KMS-11 (cell line): ENCODE measurements at regions not wholly inside any gene's neighbourhood (a gene's known extent, or its start where the extent isn't known, plus 50 kb on each side); places are given as distances from the start of the nearest gene placed in this dataset.
A peak's percentile ranks its signal among the peaks of the same experiment; 100 is the strongest.

Experiments used
- H2AFZ ChIP-seq: fragments of 200-600 bp; sonication (generic); 2 replicates; pipeline ENCODE4 v1.6.1; 2016; ENCODE audit warnings: antibody characterized with exemption, mixed run types, low read depth
- H3K27ac ChIP-seq: fragments of 200-600 bp; sonication (generic); 2 replicates; pipeline ENCODE4 v1.6.1; 2016; ENCODE audit warnings: mild to moderate bottlenecking, mixed run types
- H3K27me3 ChIP-seq: fragments of 200-600 bp; sonication (generic); 2 replicates; pipeline ENCODE4 v1.6.1; 2017; ENCODE audit warnings: mild to moderate bottlenecking, low read depth, mixed run types, moderate library complexity; ENCODE audit not compliant: insufficient read depth
- H3K36me3 ChIP-seq: fragments of 200-600 bp; sonication (generic); 2 replicates; pipeline ENCODE4 v1.6.1; 2017; ENCODE audit warnings: mild to moderate bottlenecking, mixed run types; ENCODE audit not compliant: insufficient read depth
- H3K4me1 ChIP-seq: fragments of 200-600 bp; sonication (generic); 2 replicates; pipeline ENCODE4 v1.6.1; 2016; ENCODE audit warnings: mild to moderate bottlenecking, low read depth, mixed run types; ENCODE audit not compliant: poor library complexity, severe bottlenecking
- H3K4me2 ChIP-seq: fragments of 200-600 bp; sonication (generic); 2 replicates; pipeline ENCODE4 v1.7.0; 2016; ENCODE audit warnings: mild to moderate bottlenecking, mixed run types
- H3K4me3 ChIP-seq: fragments of 200-600 bp; sonication (generic); IDR thresholded peaks from 2 replicates; pipeline ENCODE4 v1.6.1; 2017; ENCODE audit warnings: low read depth, low read length, mixed read lengths; ENCODE audit not compliant: insufficient read depth
- H3K79me2 ChIP-seq: fragments of 200-600 bp; sonication (generic); 2 replicates; pipeline ENCODE4 v1.6.1; 2016; ENCODE audit warnings: low read depth, mixed run types; ENCODE audit not compliant: insufficient read depth
- H3K9ac ChIP-seq: fragments of 200-600 bp; sonication (generic); 2 replicates; pipeline ENCODE4 v1.6.1; 2016; ENCODE audit warnings: mild to moderate bottlenecking, mixed run types
- H4K20me1 ChIP-seq: fragments of 200-600 bp; sonication (generic); 2 replicates; pipeline ENCODE4 v1.6.1; 2016; ENCODE audit warnings: mild to moderate bottlenecking, mixed run types; ENCODE audit not compliant: insufficient read depth
- CTCF ChIP-seq: fragments of 200-600 bp; sonication (generic); conservative IDR thresholded peaks from 2 replicates; pipeline ENCODE4 v1.6.1; 2017; ENCODE audit warnings: low read depth, mild to moderate bottlenecking, antibody characterized with exemption, low read length, moderate library complexity, mixed read lengths

GRCh38 chr10:10043083-10043482 is 974.6 kb upstream of the CELF2 start:
- Histone ChIP-seq H2AFZ (no peak overlapping the region), H3K36me3 (no peaks in the 10 kb centered on the region), H3K27me3 (no peaks in the 10 kb centered on the region), H3K4me3 (no peak overlapping the region), H3K4me2 (no peak overlapping the region), H3K79me2 (no peaks in the 10 kb centered on the region), H3K4me1 (peaks cover 8% of the 10 kb centered on the region), H3K27ac (no peak overlapping the region), H3K9ac (no peak overlapping the region), H4K20me1 (no peaks in the 10 kb centered on the region)
- no peak for TF ChIP-seq CTCF

- no peak for TF ChIP-seq CTCF
- Histone ChIP-seq H3K79me2 (no peaks in the 10 kb centered on the region), H2AFZ (no peak overlapping the region), H3K27ac (no peak overlapping the region), H3K9ac (no peak overlapping the region), H4K20me1 (no peaks in the 10 kb centered on the region), H3K36me3 (no peaks in the 10 kb centered on the region), H3K4me2 (peak overlapping the region; percentile 22; the same call in 1 of the 2 replicates), H3K4me3 (no peak overlapping the region), H3K4me1 (peaks cover 8% of the 10 kb centered on the region), H3K27me3 (no peaks in the 10 kb centered on the region)
These were observed 972.5 kb upstream of the CELF2 start for GRCh38 chr10:10044922-10045764.

GRCh38 chr10:10045765-10046028 is 972.0 kb upstream of the CELF2 start:
- H3K4me2 ChIP-seq: peak overlapping the region; percentile 22; the same call in 1 of the 2 replicates
- H3K27ac ChIP-seq: no peak overlapping the region
- H2AFZ ChIP-seq: no peak overlapping the region
- no peaks in the 10 kb centered on the region for H3K27me3 ChIP-seq
- no peak for TF ChIP-seq CTCF
- H3K79me2 ChIP-seq: no peaks in the 10 kb centered on the region
- no peaks in the 10 kb centered on the region for H3K36me3 ChIP-seq
- H3K9ac ChIP-seq: no peak overlapping the region
- H4K20me1 ChIP-seq: no peaks in the 10 kb centered on the region
- peaks cover 8% of the 10 kb centered on the region for H3K4me1 ChIP-seq
- no peak overlapping the region for H3K4me3 ChIP-seq

GRCh38 chr10:10047426-10047825 is 970.2 kb upstream of the CELF2 start:
- Histone ChIP-seq H3K4me3 (no peak overlapping the region), H2AFZ (no peak overlapping the region)

More at GRCh38 chr10:10047426-10047825, 970.2 kb upstream of the CELF2 start:
- Histone ChIP-seq H3K9ac (no peak overlapping the region), H3K27ac (no peak overlapping the region), H4K20me1 (no peaks in the 10 kb centered on the region), H3K36me3 (no peaks in the 10 kb centered on the region), H3K4me1 (peaks cover 8% of the 10 kb centered on the region), H3K27me3 (no peaks in the 10 kb centered on the region), H3K79me2 (no peaks in the 10 kb centered on the region), H3K4me2 (no peak overlapping the region)
- no peak for TF ChIP-seq CTCF
